OCI-LY7 (cell line): ENCODE measurements at regions not wholly inside any gene's neighbourhood (a gene's known extent, or its start where the extent isn't known, plus 50 kb on each side); places are given as distances from the start of the nearest gene placed in this dataset.

Experiments used
- CTCF ChIP-seq: fragments of 200-600 bp; sonication (generic); conservative IDR thresholded peaks from 2 replicates; pipeline ENCODE4 v1.5.1; 2014; ENCODE audit warnings: mild to moderate bottlenecking, antibody characterized with exemption, low read length, moderate library complexity, mixed read lengths
- EZH2phosphoT487 ChIP-seq: fragments of 200-600 bp; sonication (generic); IDR thresholded peaks from 2 replicates; pipeline ENCODE4 v1.6.1; 2018; ENCODE audit warnings: low read depth, borderline replicate concordance, mild to moderate bottlenecking, mixed run types, antibody characterized with exemption, low read length, moderate library complexity, mixed read lengths

GRCh38 chr18:27719680-27720079 lies 457.2 kb downstream of the CDH2 start:
- TF ChIP-seq CTCF = no peak
- TF ChIP-seq EZH2phosphoT487 = no peak
